ENCODE measurements at regions not wholly inside any gene's neighbourhood (a gene's known extent, or its start where the extent isn't known, plus 50 kb on each side); places are given as distances from the start of the nearest gene placed in this dataset.

GRCh38 chr9:82695704-82696103 lies 367.2 kb downstream of the RASEF start:
- Histone ChIP-seq H4K20me1 (ENCODE audit: insufficient read depth) (no peaks in the 10 kb centered on the region), H3K9me2 (ENCODE audit: insufficient read depth, low read length) (no peaks in the 10 kb centered on the region), H3K27me3 (ENCODE audit: insufficient read depth, low read depth, low read length) (no peaks in the 10 kb centered on the region), H3F3A (ENCODE audit: insufficient read depth, low read length, poor library complexity, severe bottlenecking) (no peaks in the 10 kb centered on the region), H2AFZ (ENCODE audit: low read depth, low read length) (no peak overlapping the region), H3K27ac (ENCODE audit: low read length) (no peak overlapping the region), H3K4me2 (ENCODE audit: low read length) (no peak overlapping the region), H3K9ac (ENCODE audit: low read length) (no peak overlapping the region), H3K36me3 (ENCODE audit: insufficient read depth, low read length) (no peaks in the 10 kb centered on the region), H3K79me2 (replicated peaks; ENCODE audit: insufficient read depth, low read length) (no peaks in the 10 kb centered on the region), H3K9me3 (ENCODE audit: low read length) (no peaks in the 10 kb centered on the region), H3K4me3 (ENCODE audit: low read length) (no peak overlapping the region)
- TF ChIP-seq SMC3 (conservative IDR thresholded peaks at IDR 0.05; ENCODE audit: poor library complexity) (no peak), REST (IDR thresholded peaks at IDR 0.05; ENCODE audit: borderline replicate concordance) (no peak), EP300 (conservative IDR thresholded peaks at IDR 0.05; ENCODE audit: poor library complexity, severe bottlenecking) (no peak), TAF1 (IDR thresholded peaks at IDR 0.05; ENCODE audit: low read depth) (no peak), RAD21 (conservative IDR thresholded peaks at IDR 0.05) (no peak), EZH2 (IDR thresholded peaks at IDR 0.05; ENCODE audit: borderline replicate concordance, insufficient read depth, low read length, poor library complexity, severe bottlenecking) (no peak), MXI1 (conservative IDR thresholded peaks at IDR 0.05; ENCODE audit: poor library complexity, severe bottlenecking) (no peak), POLR2AphosphoS5 (IDR thresholded peaks at IDR 0.05) (no peak)
- TF ChIP-seq, protein P1, sequence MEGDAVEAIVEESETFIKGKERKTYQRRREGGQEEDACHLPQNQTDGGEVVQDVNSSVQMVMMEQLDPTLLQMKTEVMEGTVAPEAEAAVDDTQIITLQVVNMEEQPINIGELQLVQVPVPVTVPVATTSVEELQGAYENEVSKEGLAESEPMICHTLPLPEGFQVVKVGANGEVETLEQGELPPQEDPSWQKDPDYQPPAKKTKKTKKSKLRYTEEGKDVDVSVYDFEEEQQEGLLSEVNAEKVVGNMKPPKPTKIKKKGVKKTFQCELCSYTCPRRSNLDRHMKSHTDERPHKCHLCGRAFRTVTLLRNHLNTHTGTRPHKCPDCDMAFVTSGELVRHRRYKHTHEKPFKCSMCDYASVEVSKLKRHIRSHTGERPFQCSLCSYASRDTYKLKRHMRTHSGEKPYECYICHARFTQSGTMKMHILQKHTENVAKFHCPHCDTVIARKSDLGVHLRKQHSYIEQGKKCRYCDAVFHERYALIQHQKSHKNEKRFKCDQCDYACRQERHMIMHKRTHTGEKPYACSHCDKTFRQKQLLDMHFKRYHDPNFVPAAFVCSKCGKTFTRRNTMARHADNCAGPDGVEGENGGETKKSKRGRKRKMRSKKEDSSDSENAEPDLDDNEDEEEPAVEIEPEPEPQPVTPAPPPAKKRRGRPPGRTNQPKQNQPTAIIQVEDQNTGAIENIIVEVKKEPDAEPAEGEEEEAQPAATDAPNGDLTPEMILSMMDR (IDR thresholded peaks at IDR 0.05; ENCODE audit: poor library complexity, severe bottlenecking), result no peak

- H3F3A ChIP-seq (ENCODE audit: insufficient read depth, low read length, poor library complexity, severe bottlenecking), result no peaks in the 10 kb centered on the region
Measured at GRCh38 chr9:82706786-82707185, 356.2 kb downstream of the RASEF start.

More at GRCh38 chr9:82706786-82707185, 356.2 kb downstream of the RASEF start:
- Histone ChIP-seq H3K9me2 (ENCODE audit: insufficient read depth, low read length) (no peaks in the 10 kb centered on the region), H3K9me3 (ENCODE audit: low read length) (no peaks in the 10 kb centered on the region), H3K27me3 (ENCODE audit: insufficient read depth, low read depth, low read length) (no peaks in the 10 kb centered on the region), H3K79me2 (replicated peaks; ENCODE audit: insufficient read depth, low read length) (no peaks in the 10 kb centered on the region), H4K20me1 (ENCODE audit: insufficient read depth) (no peaks in the 10 kb centered on the region), H3K4me3 (ENCODE audit: low read length) (no peak overlapping the region), H3K27ac (ENCODE audit: low read length) (no peak overlapping the region), H3K9ac (ENCODE audit: low read length) (no peak overlapping the region), H3K36me3 (ENCODE audit: insufficient read depth, low read length) (no peaks in the 10 kb centered on the region), H3K4me2 (ENCODE audit: low read length) (no peak overlapping the region), H2AFZ (ENCODE audit: low read depth, low read length) (no peak overlapping the region)
- TF ChIP-seq MXI1 (conservative IDR thresholded peaks at IDR 0.05; ENCODE audit: poor library complexity, severe bottlenecking), result no peak
- TF ChIP-seq EZH2 (IDR thresholded peaks at IDR 0.05; ENCODE audit: borderline replicate concordance, insufficient read depth, low read length, poor library complexity, severe bottlenecking), result no peak
- TF ChIP-seq RAD21 (conservative IDR thresholded peaks at IDR 0.05), result no peak
- TF ChIP-seq, protein P1 (IDR thresholded peaks at IDR 0.05; ENCODE audit: poor library complexity, severe bottlenecking), result no peak
